ENCODE measurements at regions not wholly inside any gene's neighbourhood (a gene's known extent, or its start where the extent isn't known, plus 50 kb on each side); places are given as distances from the start of the nearest gene placed in this dataset.

DNA sequence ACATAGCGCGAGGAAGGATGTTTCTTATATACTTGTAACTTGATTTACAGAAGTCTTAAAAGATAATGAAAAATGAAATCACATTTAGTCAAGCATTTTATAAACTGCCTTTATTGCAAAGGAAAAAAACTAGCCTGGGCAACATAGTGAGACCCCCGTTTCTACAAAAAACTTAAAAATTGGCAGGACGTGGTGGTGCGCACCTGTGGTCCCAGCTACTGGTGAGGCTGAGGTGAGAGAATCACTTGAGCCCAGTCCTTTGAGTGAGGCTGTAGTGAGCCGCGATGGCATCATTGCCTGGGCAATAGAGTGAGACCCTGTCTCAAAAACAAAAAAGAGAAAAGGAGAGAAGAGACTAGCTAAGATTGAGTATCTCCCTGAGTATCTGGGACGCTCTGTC lies 145.2 kb upstream of the CIBAR2 start:
- ATAC-seq (no peak), DNase-seq (ENCODE audit: low spot score) (no peak), FAIRE-seq (no peak)
- H3K79me2 ChIP-seq (ENCODE audit: insufficient read depth, low read length): no peaks in the 10 kb centered on the region
- TF ChIP-seq SMAD9 (CRISPR knock-in tag; IDR thresholded peaks at IDR 0.05) (no peak), THYN1 (CRISPR knock-in tag; IDR thresholded peaks at IDR 0.05; ENCODE audit: borderline replicate concordance, low read depth) (no peak), NR2F6 (IDR thresholded peaks at IDR 0.05) (no peak), NR2F6 (CRISPR knock-in tag; IDR thresholded peaks at IDR 0.05) (no peak), ZNF207 (IDR thresholded peaks at IDR 0.05; ENCODE audit: borderline replicate concordance) (no peak), FOXA3 (CRISPR knock-in tag; IDR thresholded peaks at IDR 0.05) (no peak), NCOR1 (IDR thresholded peaks at IDR 0.05; ENCODE audit: borderline replicate concordance, low read length) (no peak)
- TF ChIP-seq, protein P1, sequence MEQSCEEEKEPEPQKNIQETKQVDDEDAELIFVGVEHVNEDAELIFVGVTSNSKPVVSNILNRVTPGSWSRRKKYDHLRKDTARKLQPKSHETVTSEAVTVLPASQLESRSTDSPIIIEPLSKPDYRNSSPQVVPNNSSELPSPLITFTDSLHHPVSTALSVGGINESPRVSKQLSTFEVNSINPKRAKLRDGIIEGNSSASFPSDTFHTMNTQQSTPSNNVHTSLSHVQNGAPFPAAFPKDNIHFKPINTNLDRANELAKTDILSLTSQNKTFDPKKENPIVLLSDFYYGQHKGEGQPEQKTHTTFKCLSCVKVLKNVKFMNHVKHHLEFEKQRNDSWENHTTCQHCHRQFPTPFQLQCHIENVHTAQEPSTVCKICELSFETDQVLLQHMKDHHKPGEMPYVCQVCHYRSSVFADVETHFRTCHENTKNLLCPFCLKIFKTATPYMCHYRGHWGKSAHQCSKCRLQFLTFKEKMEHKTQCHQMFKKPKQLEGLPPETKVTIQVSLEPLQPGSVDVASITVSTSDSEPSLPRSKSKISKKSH (CRISPR knock-in tag; IDR thresholded peaks at IDR 0.05; ENCODE audit: borderline replicate concordance): no peak
- TF ChIP-seq, protein P2, sequence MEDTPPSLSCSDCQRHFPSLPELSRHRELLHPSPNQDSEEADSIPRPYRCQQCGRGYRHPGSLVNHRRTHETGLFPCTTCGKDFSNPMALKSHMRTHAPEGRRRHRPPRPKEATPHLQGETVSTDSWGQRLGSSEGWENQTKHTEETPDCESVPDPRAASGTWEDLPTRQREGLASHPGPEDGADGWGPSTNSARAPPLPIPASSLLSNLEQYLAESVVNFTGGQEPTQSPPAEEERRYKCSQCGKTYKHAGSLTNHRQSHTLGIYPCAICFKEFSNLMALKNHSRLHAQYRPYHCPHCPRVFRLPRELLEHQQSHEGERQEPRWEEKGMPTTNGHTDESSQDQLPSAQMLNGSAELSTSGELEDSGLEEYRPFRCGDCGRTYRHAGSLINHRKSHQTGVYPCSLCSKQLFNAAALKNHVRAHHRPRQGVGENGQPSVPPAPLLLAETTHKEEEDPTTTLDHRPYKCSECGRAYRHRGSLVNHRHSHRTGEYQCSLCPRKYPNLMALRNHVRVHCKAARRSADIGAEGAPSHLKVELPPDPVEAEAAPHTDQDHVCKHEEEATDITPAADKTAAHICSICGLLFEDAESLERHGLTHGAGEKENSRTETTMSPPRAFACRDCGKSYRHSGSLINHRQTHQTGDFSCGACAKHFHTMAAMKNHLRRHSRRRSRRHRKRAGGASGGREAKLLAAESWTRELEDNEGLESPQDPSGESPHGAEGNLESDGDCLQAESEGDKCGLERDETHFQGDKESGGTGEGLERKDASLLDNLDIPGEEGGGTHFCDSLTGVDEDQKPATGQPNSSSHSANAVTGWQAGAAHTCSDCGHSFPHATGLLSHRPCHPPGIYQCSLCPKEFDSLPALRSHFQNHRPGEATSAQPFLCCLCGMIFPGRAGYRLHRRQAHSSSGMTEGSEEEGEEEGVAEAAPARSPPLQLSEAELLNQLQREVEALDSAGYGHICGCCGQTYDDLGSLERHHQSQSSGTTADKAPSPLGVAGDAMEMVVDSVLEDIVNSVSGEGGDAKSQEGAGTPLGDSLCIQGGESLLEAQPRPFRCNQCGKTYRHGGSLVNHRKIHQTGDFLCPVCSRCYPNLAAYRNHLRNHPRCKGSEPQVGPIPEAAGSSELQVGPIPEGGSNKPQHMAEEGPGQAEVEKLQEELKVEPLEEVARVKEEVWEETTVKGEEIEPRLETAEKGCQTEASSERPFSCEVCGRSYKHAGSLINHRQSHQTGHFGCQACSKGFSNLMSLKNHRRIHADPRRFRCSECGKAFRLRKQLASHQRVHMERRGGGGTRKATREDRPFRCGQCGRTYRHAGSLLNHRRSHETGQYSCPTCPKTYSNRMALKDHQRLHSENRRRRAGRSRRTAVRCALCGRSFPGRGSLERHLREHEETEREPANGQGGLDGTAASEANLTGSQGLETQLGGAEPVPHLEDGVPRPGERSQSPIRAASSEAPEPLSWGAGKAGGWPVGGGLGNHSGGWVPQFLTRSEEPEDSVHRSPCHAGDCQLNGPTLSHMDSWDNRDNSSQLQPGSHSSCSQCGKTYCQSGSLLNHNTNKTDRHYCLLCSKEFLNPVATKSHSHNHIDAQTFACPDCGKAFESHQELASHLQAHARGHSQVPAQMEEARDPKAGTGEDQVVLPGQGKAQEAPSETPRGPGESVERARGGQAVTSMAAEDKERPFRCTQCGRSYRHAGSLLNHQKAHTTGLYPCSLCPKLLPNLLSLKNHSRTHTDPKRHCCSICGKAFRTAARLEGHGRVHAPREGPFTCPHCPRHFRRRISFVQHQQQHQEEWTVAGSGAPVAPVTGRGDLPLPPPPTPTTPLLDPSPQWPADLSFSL (CRISPR knock-in tag; IDR thresholded peaks at IDR 0.05): no peak
- H3K36me3 ChIP-seq (replicated peaks in 1 of 2; ENCODE audit: control insufficient read depth in 1 of 2, insufficient read depth in 2 of 2, low read length in 2 of 2): no peaks in the 10 kb centered on the region
- H3K4me2 ChIP-seq (ENCODE audit: low read depth, low read length): no peak overlapping the region
- BruUV-seq (replicated peaks): no TSS peak
- no peak overlapping the region for H3K9ac ChIP-seq (ENCODE audit: insufficient read depth, low read depth, low read length)
- H3K27ac ChIP-seq (ENCODE audit: extremely low read length, insufficient read depth, low read length): no peak overlapping the region
- intact Hi-C loops (cut with micrococcal nuclease; ENCODE audit: unreplicated experiment) (no loop called here), in situ Hi-C loops (cut with HindIII; ENCODE audit: extremely low pct_ligation_motif_present, low pct_unique_long_range_greater_than_20kb) (no loop called here)
- no peaks in the 10 kb centered on the region for H3K9me3 ChIP-seq (ENCODE audit: low read length)
- 0 out of 5 replicates have a peak, but pooled peaks cover 0 to 1% of the 10 kb centered on the region in 2 experiments for H3K27me3 ChIP-seq (ENCODE audit: control insufficient read depth in 1 of 2, insufficient read depth in 2 of 2, low read length in 2 of 2)
- peaks cover 10% of the 10 kb centered on the region; the same call in 1 of the 2 replicates for H4K20me1 ChIP-seq (ENCODE audit: insufficient read depth, low read length)
- CTCF ChIA-PET (ENCODE audit: low intra/inter-chr PET ratio, low total read pairs): no interaction called here
- H2AFZ ChIP-seq (ENCODE audit: low read length): no peak overlapping the region
- POLR2A ChIA-PET: no interaction called here
- peaks cover 6% of the 10 kb centered on the region for H3K4me1 ChIP-seq (ENCODE audit: insufficient read depth, low read length)
- no peak overlapping the region for H3K4me3 ChIP-seq (replicated peaks in 1 of 3; ENCODE audit: insufficient read depth in 1 of 3, low read depth in 2 of 3, low read length in 3 of 3)
- WGBS (ENCODE audit: low lambda C conversion rate): 89% methylated on average over 8 of the region's 8 CpGs
